ENCODE measurements at regions not wholly inside any gene's neighbourhood (a gene's known extent, or its start where the extent isn't known, plus 50 kb on each side); places are given as distances from the start of the nearest gene placed in this dataset.

DNA sequence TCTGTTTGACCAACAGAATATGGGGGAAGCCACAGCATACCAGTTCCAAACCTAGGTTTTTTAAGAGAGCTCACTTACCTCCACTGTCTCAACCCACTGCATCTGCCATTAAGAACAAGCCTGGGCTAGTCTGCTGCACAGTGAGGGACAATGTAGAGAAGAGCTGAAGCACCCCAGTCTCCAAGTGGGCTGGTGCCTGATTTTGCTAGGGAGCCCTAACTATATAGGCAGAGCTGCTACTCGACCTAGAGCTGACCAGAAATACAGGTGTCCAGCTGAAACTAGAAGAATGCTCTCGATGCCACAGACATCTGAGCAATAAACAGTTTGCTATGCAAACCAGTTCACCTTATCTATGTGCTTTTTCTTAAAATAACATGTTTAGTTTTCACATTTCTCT, 106.9 kb upstream of the BET1 start:
- TF ChIP-seq, protein P1, sequence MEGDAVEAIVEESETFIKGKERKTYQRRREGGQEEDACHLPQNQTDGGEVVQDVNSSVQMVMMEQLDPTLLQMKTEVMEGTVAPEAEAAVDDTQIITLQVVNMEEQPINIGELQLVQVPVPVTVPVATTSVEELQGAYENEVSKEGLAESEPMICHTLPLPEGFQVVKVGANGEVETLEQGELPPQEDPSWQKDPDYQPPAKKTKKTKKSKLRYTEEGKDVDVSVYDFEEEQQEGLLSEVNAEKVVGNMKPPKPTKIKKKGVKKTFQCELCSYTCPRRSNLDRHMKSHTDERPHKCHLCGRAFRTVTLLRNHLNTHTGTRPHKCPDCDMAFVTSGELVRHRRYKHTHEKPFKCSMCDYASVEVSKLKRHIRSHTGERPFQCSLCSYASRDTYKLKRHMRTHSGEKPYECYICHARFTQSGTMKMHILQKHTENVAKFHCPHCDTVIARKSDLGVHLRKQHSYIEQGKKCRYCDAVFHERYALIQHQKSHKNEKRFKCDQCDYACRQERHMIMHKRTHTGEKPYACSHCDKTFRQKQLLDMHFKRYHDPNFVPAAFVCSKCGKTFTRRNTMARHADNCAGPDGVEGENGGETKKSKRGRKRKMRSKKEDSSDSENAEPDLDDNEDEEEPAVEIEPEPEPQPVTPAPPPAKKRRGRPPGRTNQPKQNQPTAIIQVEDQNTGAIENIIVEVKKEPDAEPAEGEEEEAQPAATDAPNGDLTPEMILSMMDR (IDR thresholded peaks at IDR 0.05; ENCODE audit: insufficient read depth, low read depth, low read length), result no peak
- TF ChIP-seq EZH2 (IDR thresholded peaks at IDR 0.05; ENCODE audit: insufficient read depth, low read length), result no peak
- FAIRE-seq, result no peak
- H3K36me3 Mint-ChIP-seq (ENCODE audit: low read depth, unreplicated experiment), result no peaks in the 10 kb centered on the region

DNA sequence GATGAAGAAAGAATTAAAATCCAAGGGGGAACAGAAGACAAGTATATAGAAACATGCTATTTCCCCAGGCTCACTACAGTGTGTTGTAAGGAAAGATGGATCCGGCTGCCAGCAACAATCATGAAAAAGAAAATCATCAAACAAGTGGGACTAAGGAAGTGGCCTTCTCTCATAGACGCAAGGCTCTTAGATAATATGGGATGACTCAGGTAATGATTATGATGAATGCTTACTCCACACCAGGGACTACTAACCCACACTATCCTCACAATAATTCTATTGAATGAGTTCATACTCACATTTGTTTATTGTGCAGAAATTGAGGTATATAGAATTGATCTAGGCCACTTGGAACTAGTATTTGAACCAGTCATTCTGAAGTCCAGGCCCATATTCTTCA, 111.2 kb upstream of the BET1 start:
- FAIRE-seq, result peak; percentile 23
- no peak for TF ChIP-seq EZH2 (IDR thresholded peaks at IDR 0.05; ENCODE audit: insufficient read depth, low read length)
- TF ChIP-seq, protein P1 (IDR thresholded peaks at IDR 0.05; ENCODE audit: insufficient read depth, low read depth, low read length), result no peak

More for the DNA sequence above, 106.9 kb upstream of the BET1 start:
- Histone ChIP-seq H3K4me1 (ENCODE audit: insufficient read depth, low read length) (no peaks in the 10 kb centered on the region), H3K36me3 (ENCODE audit: insufficient read depth, low read length) (no peaks in the 10 kb centered on the region), H2AFZ (ENCODE audit: low read depth, low read length) (no peak overlapping the region), H3K27me3 (ENCODE audit: insufficient read depth, low read length) (no peaks in the 10 kb centered on the region), H3K27ac (ENCODE audit: low read depth, low read length) (no peak overlapping the region), H4K20me1 (ENCODE audit: insufficient read depth, low read length) (no peaks in the 10 kb centered on the region), H3K4me3 (ENCODE audit: insufficient read depth, low read depth, low read length) (no peak overlapping the region), H3K9me3 (ENCODE audit: insufficient read depth, low read depth, low read length) (no peaks in the 10 kb centered on the region), H3K79me2 (ENCODE audit: insufficient read depth, low read length) (no peaks in the 10 kb centered on the region), H3K4me2 (ENCODE audit: low read length) (no peak overlapping the region), H3K9ac (ENCODE audit: low read length) (no peak overlapping the region)
- Mint-ChIP-seq H3K4me3 (ENCODE audit: unreplicated experiment) (no peak overlapping the region), H3K27ac (ENCODE audit: unreplicated experiment) (peak overlapping the region; percentile 49), H3K9me3 (ENCODE audit: unreplicated experiment) (no peaks in the 10 kb centered on the region), H3K4me1 (ENCODE audit: low read depth, unreplicated experiment) (peaks cover 3% of the 10 kb centered on the region), H3K27me3 (ENCODE audit: low read depth, unreplicated experiment) (no peaks in the 10 kb centered on the region)
- DNase-seq (ENCODE audit: low read depth), result peak; percentile 35

DNA sequence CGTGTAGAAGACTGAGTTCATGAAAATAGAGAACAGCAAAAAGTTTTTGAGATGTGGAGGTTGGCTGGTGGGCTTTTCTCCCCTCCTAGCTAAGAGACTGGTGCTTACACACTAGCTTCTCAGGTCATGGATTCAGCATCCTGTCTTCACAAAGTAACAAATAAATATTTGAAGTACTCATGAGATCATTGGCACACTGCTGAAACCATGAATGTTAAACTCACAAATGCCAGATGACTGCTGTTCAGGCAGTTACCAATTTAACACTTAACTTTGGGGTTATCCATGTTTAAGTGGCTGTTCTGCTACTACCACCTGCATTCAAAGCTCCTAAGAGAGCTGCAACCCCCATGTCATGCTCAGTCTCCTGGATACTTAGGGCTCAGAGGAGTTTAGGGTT, 119.0 kb upstream of the BET1 start:
- no peak overlapping the region for H3K27ac Mint-ChIP-seq (ENCODE audit: unreplicated experiment)
- DNase-seq (ENCODE audit: low read depth), result no peak
- no peak for FAIRE-seq
- H3K4me3 Mint-ChIP-seq (ENCODE audit: unreplicated experiment), result no peak overlapping the region
- no peak overlapping the region for H3K4me3 ChIP-seq (ENCODE audit: insufficient read depth, low read depth, low read length)
- no peak overlapping the region for H3K27ac ChIP-seq (ENCODE audit: low read depth, low read length)
- no peak overlapping the region for H3K4me2 ChIP-seq (ENCODE audit: low read length)
- no peaks in the 10 kb centered on the region for H4K20me1 ChIP-seq (ENCODE audit: insufficient read depth, low read length)
- no peak overlapping the region for H3K9ac ChIP-seq (ENCODE audit: low read length)
- TF ChIP-seq, protein P1 (IDR thresholded peaks at IDR 0.05; ENCODE audit: insufficient read depth, low read depth, low read length), result no peak
- TF ChIP-seq EZH2 (IDR thresholded peaks at IDR 0.05; ENCODE audit: insufficient read depth, low read length), result no peak
- no peaks in the 10 kb centered on the region for H3K36me3 Mint-ChIP-seq (ENCODE audit: low read depth, unreplicated experiment)
- H3K9me3 Mint-ChIP-seq (ENCODE audit: unreplicated experiment), result no peaks in the 10 kb centered on the region
- peaks cover 3% of the 10 kb centered on the region for H3K27me3 Mint-ChIP-seq (ENCODE audit: low read depth, unreplicated experiment)
- H3K27me3 ChIP-seq (ENCODE audit: insufficient read depth, low read length), result no peaks in the 10 kb centered on the region
- H3K36me3 ChIP-seq (ENCODE audit: insufficient read depth, low read length), result no peaks in the 10 kb centered on the region
- no peaks in the 10 kb centered on the region for H3K9me3 ChIP-seq (ENCODE audit: insufficient read depth, low read depth, low read length)
- no peaks in the 10 kb centered on the region for H3K79me2 ChIP-seq (ENCODE audit: insufficient read depth, low read length)
- no peaks in the 10 kb centered on the region for H3K4me1 ChIP-seq (ENCODE audit: insufficient read depth, low read length)
- no peak overlapping the region for H2AFZ ChIP-seq (ENCODE audit: low read depth, low read length)
- H3K4me1 Mint-ChIP-seq (ENCODE audit: low read depth, unreplicated experiment), result no peaks in the 10 kb centered on the region

More for the DNA sequence above, 111.2 kb upstream of the BET1 start:
- no peak overlapping the region for H3K4me3 ChIP-seq (ENCODE audit: insufficient read depth, low read depth, low read length)
- H3K27ac ChIP-seq (ENCODE audit: low read depth, low read length), result no peak overlapping the region
- no peaks in the 10 kb centered on the region for H3K79me2 ChIP-seq (ENCODE audit: insufficient read depth, low read length)
- DNase-seq (ENCODE audit: low read depth), result peak; percentile 25
- H3K27ac Mint-ChIP-seq (ENCODE audit: unreplicated experiment), result no peak overlapping the region
- H3K4me3 Mint-ChIP-seq (ENCODE audit: unreplicated experiment), result no peak overlapping the region
- H4K20me1 ChIP-seq (ENCODE audit: insufficient read depth, low read length), result no peaks in the 10 kb centered on the region
- H3K9ac ChIP-seq (ENCODE audit: low read length), result no peak overlapping the region
- H3K27me3 Mint-ChIP-seq (ENCODE audit: low read depth, unreplicated experiment), result no peaks in the 10 kb centered on the region
- H3K4me1 ChIP-seq (ENCODE audit: insufficient read depth, low read length), result no peaks in the 10 kb centered on the region
- no peaks in the 10 kb centered on the region for H3K27me3 ChIP-seq (ENCODE audit: insufficient read depth, low read length)
- no peaks in the 10 kb centered on the region for H3K36me3 Mint-ChIP-seq (ENCODE audit: low read depth, unreplicated experiment)
- no peak overlapping the region for H2AFZ ChIP-seq (ENCODE audit: low read depth, low read length)
- no peak overlapping the region for H3K4me2 ChIP-seq (ENCODE audit: low read length)
- no peaks in the 10 kb centered on the region for H3K36me3 ChIP-seq (ENCODE audit: insufficient read depth, low read length)
- H3K9me3 ChIP-seq (ENCODE audit: insufficient read depth, low read depth, low read length), result no peaks in the 10 kb centered on the region
- no peaks in the 10 kb centered on the region for H3K9me3 Mint-ChIP-seq (ENCODE audit: unreplicated experiment)
- peaks cover 3% of the 10 kb centered on the region for H3K4me1 Mint-ChIP-seq (ENCODE audit: low read depth, unreplicated experiment)

Measured in astrocyte (in vitro differentiated cells and primary cell).